HG03175 (cell line): ENCODE measurements at regions not wholly inside any gene's neighbourhood (a gene's known extent, or its start where the extent isn't known, plus 50 kb on each side); places are given as distances from the start of the nearest gene placed in this dataset.
"Not testable (repeated sequence)": the region's sequence is repeated elsewhere in the genome, so short reads cannot be mapped to it uniquely, and the experiment has no call there.

Experiments
- ATAC-seq: cut with Tn5 transposase; IDR thresholded peaks from one replicate; pipeline ENCODE4 v1.9.1; 2021; ENCODE audit warnings: mild to moderate bottlenecking, moderate library complexity; ENCODE audit not compliant: unreplicated experiment

GRCh38 chr3:124300416-124300815, 308.5 kb upstream of the ROPN1 start:
- no peak for ATAC-seq

- ATAC-seq: no peak
Observed at GRCh38 chr3:124303305-124303910, 311.5 kb upstream of the ROPN1 start.

DNA sequence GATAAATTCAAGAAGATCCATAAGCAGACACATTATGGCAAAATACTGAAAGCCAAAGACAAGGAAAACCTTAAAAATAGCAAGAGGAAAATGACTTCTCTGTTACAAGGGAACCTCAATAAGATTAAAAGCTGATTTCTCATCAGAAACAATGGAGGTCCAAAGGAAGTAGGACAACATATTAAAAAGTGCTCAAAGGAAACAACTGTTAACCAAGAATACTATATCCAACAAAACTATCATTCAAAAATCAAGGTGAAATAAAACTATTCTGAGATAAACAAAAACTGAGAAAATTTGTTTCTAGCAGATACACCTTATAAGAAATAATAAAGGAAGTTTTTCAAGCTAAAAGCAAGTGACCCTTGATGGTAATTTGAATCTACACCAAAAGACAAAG, 314.7 kb upstream of the ROPN1 start:
- ATAC-seq: no peak

GRCh38 chr3:124313621-124314020, 321.7 kb upstream of the ROPN1 start:
- ATAC-seq: no peak

DNA sequence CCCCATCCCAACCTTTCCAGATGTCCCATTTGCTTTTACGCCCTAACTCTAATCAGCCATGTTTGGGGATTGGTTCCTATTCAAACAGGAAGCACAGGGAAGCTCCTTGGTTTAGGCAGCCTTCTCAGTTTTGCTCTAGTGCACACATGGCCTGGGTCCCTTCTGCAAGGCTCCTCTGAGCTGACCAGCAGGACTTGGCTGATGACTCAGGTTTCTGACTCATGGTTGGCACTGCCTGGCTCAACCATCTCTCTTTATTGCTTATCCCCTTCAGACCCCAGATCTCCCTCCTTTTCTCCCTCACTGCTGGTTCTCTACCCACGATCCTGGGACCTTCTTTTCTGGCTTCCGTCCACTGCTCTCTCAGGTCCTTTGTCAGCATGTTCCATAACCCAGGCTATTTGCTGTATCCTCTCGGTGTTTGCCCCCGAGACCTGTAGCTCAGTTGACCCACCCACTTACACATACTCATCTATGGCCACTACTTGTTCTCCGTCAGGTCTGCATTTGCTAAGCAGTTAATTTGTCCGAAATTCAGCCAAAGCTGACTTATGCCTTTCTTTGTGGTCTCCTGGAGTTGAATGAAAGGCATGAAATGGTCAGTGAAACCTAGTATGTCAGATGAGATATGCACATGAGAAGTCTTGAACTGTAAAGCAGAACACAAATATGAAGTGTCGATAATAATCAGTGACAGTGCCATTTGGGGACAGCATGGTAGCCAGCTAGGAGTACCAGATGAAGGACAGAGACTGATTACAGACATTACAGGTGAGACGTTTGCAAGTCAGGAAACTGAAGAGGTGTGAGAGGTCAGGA, 323.5 kb upstream of the ROPN1 start:
- no peak for ATAC-seq

DNA sequence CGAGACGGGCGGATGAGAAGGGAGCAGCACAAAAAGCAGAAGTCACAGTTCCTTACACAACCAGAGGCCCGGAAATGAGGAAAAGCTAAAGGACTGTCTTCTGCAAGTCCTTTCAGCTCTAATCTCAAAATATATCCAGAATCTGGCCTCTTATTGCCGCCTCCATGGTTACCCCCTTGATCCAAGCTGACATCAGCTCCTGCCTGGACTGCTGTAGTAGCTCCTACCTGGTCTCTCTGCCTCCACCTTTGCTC, 324.0 kb upstream of the ROPN1 start:
- ATAC-seq: no peak

DNA sequence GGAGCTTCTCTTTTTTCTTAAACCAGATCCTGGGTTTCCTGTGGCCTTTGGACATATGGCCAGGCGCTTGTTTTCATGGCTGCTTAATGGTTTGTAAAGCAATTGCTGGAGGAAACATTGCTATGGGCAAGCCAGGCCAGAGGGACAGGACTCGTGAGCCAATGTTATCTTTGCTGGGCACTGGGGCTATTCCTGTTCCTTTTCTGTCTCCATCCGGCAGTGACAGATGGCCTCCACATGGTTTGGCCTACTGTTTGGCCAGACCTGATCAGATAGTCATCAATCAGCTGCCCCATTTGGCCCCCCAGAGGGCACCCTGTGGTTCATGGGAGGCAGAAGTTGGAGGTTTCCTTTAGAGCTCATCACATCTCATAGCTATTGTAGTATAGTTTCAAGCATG, 326.1 kb upstream of the ROPN1 start:
- ATAC-seq: no peak

GRCh38 chr3:124318656-124319055, 326.7 kb upstream of the ROPN1 start:
- no peak for ATAC-seq

GRCh38 chr3:124320976-124321375, 329.1 kb upstream of the ROPN1 start:
- no peak for ATAC-seq

DNA sequence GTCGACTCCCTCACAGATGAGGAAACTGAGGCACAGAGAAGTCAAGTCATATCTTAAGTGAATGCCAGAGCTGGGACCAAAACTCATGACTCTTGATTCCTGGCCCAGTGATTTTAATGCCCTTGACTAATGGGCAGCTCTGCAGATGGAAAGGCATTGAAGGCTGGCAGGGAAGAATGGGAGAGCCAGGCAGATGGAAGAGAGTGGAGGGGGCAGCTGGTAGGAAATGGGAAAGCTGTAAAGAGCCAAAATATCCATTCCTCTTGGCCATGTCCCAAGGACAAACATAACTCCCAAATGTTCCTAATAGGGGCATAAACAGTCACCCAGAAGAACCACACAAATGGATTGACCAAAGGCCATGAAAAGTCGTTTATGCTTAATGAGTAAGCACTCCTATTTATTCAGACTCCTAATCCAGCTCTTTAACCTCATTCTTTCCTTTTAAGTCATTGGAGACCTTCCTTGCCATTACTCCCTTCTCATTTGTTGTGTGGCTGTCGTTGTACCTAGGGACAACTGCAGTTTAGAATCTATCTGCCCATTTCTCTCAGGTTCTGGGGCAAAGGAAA, 330.5 kb upstream of the ROPN1 start:
- ATAC-seq: no peak

DNA sequence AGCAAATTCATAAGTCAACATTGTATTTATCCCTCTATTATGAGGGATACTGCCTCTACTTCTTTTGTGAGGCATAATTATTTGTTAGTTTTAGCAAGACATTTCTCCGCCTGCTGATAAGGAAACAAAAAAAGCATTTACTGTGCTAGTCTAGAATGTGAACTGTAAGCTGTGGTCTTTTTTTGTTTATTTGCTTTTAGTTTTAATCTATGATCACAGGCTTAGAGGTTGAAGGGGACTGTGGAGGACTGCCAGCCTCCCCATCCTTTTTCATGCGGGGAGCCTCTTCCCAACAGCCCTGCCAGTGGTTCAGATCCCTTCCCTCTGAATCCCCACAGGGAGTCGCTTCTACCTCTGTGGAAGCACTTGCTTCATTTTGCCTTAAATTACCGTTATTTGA, 331.0 kb upstream of the ROPN1 start:
- ATAC-seq: no peak

DNA sequence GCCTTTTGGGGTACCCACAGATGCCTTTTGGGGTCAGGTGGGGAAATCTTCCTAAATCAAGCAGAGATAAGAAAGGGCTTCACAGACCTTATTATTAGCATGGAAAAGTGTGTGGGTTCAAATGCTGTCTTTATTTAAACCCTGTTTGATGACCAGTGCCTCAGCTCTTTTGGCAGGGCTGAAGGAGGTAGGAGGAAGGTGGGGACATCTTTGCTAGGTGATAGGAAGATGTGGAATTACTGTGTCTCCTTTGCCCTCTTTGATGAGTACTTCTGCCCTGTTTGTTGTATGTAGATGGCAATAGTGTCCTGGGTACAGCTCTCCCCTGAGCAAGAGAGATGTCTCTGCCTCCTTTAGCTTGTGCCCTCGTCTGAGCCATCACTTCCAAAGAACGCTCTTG, 333.3 kb upstream of the ROPN1 start:
- no peak for ATAC-seq

- ATAC-seq: no peak
Observed at GRCh38 chr3:124329723-124330122, 337.8 kb upstream of the ROPN1 start.

DNA sequence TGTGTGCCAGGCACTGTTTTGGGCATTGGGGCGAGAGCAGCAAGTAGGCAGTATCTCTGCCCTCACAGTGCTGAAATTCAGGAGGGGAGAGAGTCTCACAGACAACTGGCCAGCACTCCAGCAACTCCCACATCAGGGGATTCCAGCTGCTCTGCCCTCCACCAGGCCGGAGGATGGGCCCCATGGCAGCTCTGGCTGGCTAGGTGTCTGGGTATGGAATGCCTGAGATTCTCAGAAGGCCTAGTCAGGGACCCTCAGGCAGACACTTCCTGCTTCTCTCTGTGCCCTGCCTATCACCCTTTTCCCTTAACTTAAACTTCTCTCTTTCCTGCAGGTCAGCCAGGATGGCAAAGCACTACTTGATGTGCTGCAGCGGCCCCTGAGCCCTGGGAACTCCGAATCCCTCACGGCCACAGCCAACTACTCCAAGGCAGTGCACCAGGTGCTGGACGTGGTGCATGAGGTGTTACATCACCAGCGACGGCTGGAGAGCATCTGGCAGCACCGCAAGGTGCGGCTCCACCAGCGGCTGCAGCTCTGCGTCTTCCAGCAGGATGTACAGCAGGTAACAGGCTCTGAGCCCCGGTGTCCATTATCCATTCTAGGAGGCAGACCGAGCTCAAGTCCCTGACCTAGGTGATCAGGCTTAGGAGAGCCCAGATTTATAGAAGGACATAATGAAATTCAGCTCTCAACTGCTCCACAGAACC, 342.2 kb upstream of the ROPN1 start:
- no peak for ATAC-seq

GRCh38 chr3:124336067-124336656, 344.2 kb upstream of the ROPN1 start:
- no peak for ATAC-seq

- ATAC-seq: no peak
Observed at GRCh38 chr3:124345845-124346244, 353.9 kb upstream of the ROPN1 start.

DNA sequence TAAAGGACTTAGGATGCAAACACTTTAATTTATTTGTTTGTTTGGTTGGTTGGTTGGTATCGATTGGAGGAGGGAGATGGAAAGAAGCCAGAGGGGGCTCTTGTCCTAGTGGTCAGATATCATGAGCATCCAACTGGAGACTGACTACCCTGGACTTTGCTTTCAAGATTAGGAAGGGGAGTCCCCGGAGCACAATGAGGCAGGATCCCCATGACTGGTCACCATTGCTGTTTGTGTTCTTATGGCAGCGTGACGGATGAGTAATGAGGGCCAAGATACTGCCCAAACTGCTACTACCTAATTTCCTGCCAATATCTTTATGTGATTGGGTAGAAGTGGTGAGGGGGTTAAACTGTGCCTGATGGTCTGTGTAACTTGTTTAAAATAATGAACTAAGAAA, 354.6 kb upstream of the ROPN1 start:
- ATAC-seq: no peak

GRCh38 chr3:124347418-124347817, 355.5 kb upstream of the ROPN1 start:
- no peak for ATAC-seq

DNA sequence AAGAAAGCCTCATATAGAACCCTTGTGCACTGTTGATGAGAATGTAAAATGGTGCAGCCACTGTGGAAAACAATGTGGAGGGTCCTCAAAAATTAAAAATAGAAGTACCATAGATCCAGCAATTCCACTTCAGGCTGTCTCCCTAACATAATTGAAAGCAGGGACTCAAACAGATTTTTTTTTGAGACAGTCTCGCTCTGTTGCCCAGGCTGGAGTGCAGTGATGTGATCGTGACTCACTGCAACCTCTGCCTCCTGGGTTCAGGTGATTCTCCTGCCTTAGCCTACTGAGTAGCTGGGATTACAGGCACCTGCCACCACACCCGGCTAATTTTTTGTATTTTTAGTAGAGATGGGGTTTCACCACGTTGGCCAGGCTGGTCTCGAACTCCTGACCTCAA, 356.6 kb upstream of the ROPN1 start:
- ATAC-seq: not testable (repeated sequence)

GRCh38 chr3:124351430-124352148, 359.7 kb upstream of the ROPN1 start:
- no peak for ATAC-seq

- no peak for ATAC-seq
Observed at GRCh38 chr3:124352149-124352539, 360.2 kb upstream of the ROPN1 start.
